Endothelial cell of umbilical vein (primary cell): ENCODE measurements at regions not wholly inside any gene's neighbourhood (a gene's known extent, or its start where the extent isn't known, plus 50 kb on each side); places are given as distances from the start of the nearest gene placed in this dataset.

Experiments
- BruUV-seq: library from RNA; stranded (reverse); fragments of 400-500 nt; replicated peaks from 2 replicates; lab custom pipeline; 2021; lab: Mats Ljungman, UMichigan
- CTCF ChIA-PET: fragments of 300-600, 350-600 bp; sonication (Branson Sonifier 250); formaldehyde crosslinking; loops from one replicate; lab custom pipeline; 2021; ENCODE audit warnings: antibody characterized with exemption, inconsistent platforms; lab: Charles Lee
- POLR2A ChIA-PET: fragments of 300-600, 350-600 bp; sonication (Branson Sonifier 250); formaldehyde crosslinking; loops from one replicate; lab custom pipeline; 2021; ENCODE audit warnings: antibody characterized with exemption, inconsistent platforms; lab: Charles Lee
- DNase-seq: peaks from one replicate; pipeline ENCODE4 v3.0.0-alpha.2; 2011; ENCODE audit warnings: low read depth, low spot score
- FAIRE-seq: peaks from 2 replicates; lab custom pipeline; 2011; peaks lifted over from hg19 to GRCh38; lab: Jason Lieb, UNC
- H2AFZ ChIP-seq: 2 replicates; pipeline ENCODE4 v1.6.0; 2012; ENCODE audit warnings: low read depth, low read length, control low read depth, inconsistent platforms
- H3K27ac ChIP-seq: 2 replicates; pipeline ENCODE4 v1.5.1; 2011; ENCODE audit warnings: low read depth, mild to moderate bottlenecking, control low read depth, low read length, moderate library complexity; ENCODE audit not compliant: insufficient read depth
- H3K27me3 ChIP-seq, 2 experiments: 2 replicates each; pipeline versions ENCODE4 v1.6.0 to v1.6.1; 2011; ENCODE audit warnings: low read length in 2 of 2, mixed read lengths in 1 of 2; ENCODE audit not compliant: control insufficient read depth in 2 of 2, insufficient read depth in 2 of 2
- H3K36me3 ChIP-seq, 2 experiments: 2 replicates in 1 of 2; 3 replicates in 1 of 2; pipeline ENCODE4 v1.5.1; 2011; ENCODE audit warnings: low read length in 2 of 2, mild to moderate bottlenecking in 1 of 2, moderate library complexity in 1 of 2; ENCODE audit not compliant: control insufficient read depth in 2 of 2, insufficient read depth in 2 of 2; ENCODE audit errors: extremely low read depth in 1 of 2
- H3K4me1 ChIP-seq: 3 replicates; pipeline ENCODE4 v1.5.1; 2011; ENCODE audit warnings: mild to moderate bottlenecking, low read length; ENCODE audit not compliant: control insufficient read depth, insufficient read depth; ENCODE audit errors: extremely low read depth
- H3K4me2 ChIP-seq: 2 replicates; pipeline ENCODE4 v1.6.1; 2011; ENCODE audit warnings: low read length, control low read depth, mixed read lengths; ENCODE audit not compliant: insufficient read depth
- H3K4me3 ChIP-seq, 3 experiments: fragments of 200-600 bp in 1 of 3; sonication (generic), shearing (Covaris generic) in 1 of 3; replicated peaks in 1 of 3; 2 replicates each; pipeline ENCODE4 v1.5.1; 2011 to 2016; ENCODE audit warnings: control low read depth in 3 of 3, low read length in 3 of 3, mild to moderate bottlenecking in 2 of 3, inconsistent platforms in 1 of 3, low read depth in 1 of 3, moderate library complexity in 1 of 3; ENCODE audit not compliant: insufficient read depth in 1 of 3
- H3K79me2 ChIP-seq: 2 replicates; pipeline ENCODE4 v1.6.0; 2012; ENCODE audit warnings: low read length, inconsistent platforms; ENCODE audit not compliant: control insufficient read depth, insufficient read depth
- H3K9ac ChIP-seq: replicated peaks from 2 replicates; pipeline ENCODE3; 2011; ENCODE audit warnings: low read length, control low read depth; ENCODE audit not compliant: insufficient read depth; ENCODE audit errors: extremely low read depth
- H3K9me1 ChIP-seq: replicated peaks from 3 replicates; pipeline ENCODE4 v1.6.0; 2011; ENCODE audit warnings: mild to moderate bottlenecking, low read length; ENCODE audit not compliant: control insufficient read depth, insufficient read depth; ENCODE audit errors: extremely low read depth
- H3K9me3 ChIP-seq: replicated peaks from 2 replicates; pipeline ENCODE4 v1.5.1; 2012; ENCODE audit warnings: low read length, inconsistent platforms; ENCODE audit not compliant: control insufficient read depth, insufficient read depth
- H4K20me1 ChIP-seq: replicated peaks from 2 replicates; pipeline ENCODE3; 2011; ENCODE audit warnings: mild to moderate bottlenecking, low read length; ENCODE audit not compliant: control insufficient read depth, insufficient read depth; ENCODE audit errors: extremely low read depth
- CTCF ChIP-seq, 2 donors: IDR thresholded peaks; 1 replicate in 1 of 2; 2 replicates in 1 of 2; pipeline ENCODE4 v1.5.1; 2011; ENCODE audit warnings: low read length in 2 of 2, mild to moderate bottlenecking in 2 of 2, moderate library complexity in 2 of 2, control low read depth in 1 of 2, inconsistent platforms in 1 of 2, low read depth in 1 of 2; ENCODE audit not compliant: insufficient read depth in 1 of 2; ENCODE audit errors: extremely low read depth in 1 of 2
- EZH2 ChIP-seq: IDR thresholded peaks from 2 replicates; pipeline ENCODE4 v1.6.1; 2012; ENCODE audit warnings: borderline replicate concordance, low read depth, mild to moderate bottlenecking, moderate library complexity, low read length, inconsistent platforms; ENCODE audit not compliant: severe bottlenecking
- FOS ChIP-seq: IDR thresholded peaks from 2 replicates; pipeline ENCODE4 v1.6.1; 2011; ENCODE audit warnings: mild to moderate bottlenecking, low read length, moderate library complexity, borderline replicate concordance; ENCODE audit not compliant: insufficient read depth
- GATA2 ChIP-seq: IDR thresholded peaks from 2 replicates; pipeline ENCODE4 v1.7.0; 2011; ENCODE audit warnings: low read depth, mild to moderate bottlenecking, moderate library complexity, mixed read lengths, low read length; ENCODE audit not compliant: insufficient read length, insufficient read depth
- JUN ChIP-seq: IDR thresholded peaks from 2 replicates; pipeline ENCODE4 v1.6.1; 2011; ENCODE audit warnings: borderline replicate concordance, low read depth; ENCODE audit not compliant: insufficient read length, insufficient read depth
- MAX ChIP-seq: IDR thresholded peaks from 2 replicates; pipeline ENCODE4 v1.6.1; 2011; ENCODE audit not compliant: insufficient read depth, insufficient read length
- MYC ChIP-seq: IDR thresholded peaks from one replicate; pipeline ENCODE4 v1.6.1; 2011; ENCODE audit warnings: mild to moderate bottlenecking, low read depth, low read length
- POLR2A ChIP-seq: IDR thresholded peaks from 2 replicates; pipeline ENCODE4 v1.6.1; 2012; ENCODE audit warnings: low read depth, mild to moderate bottlenecking, control low read depth, low read length
- POLR2AphosphoS5 ChIP-seq: IDR thresholded peaks from 2 replicates; pipeline ENCODE4 v1.6.1; 2012; ENCODE audit warnings: low read depth, mild to moderate bottlenecking, control low read depth, low read length, moderate library complexity; ENCODE audit not compliant: insufficient read depth
- dilution Hi-C: fragments of 300-500 bp; cut with MboI; formaldehyde crosslinking; loops from one replicate; pipeline ENCODE4 v1.15.0; 2019; ENCODE audit warnings: low sequenced_read_pairs; ENCODE audit not compliant: extremely low pct_ligation_motif_present
- intact Hi-C: fragments of 100-400 bp; cut with micrococcal nuclease; formaldehyde crosslinking; loops from one replicate; pipeline ENCODE4 v1.10.0; 2022

GRCh38 chr15:92565351-92566125 lies 90.0 kb downstream of the FAM174B start:
- dilution Hi-C loops (no loop called here), intact Hi-C loops (no loop called here)
- Histone ChIP-seq H4K20me1 (no peaks in the 10 kb centered on the region), H3K4me3 (no peak overlapping the region), H3K27ac (no peak overlapping the region), H3K79me2 (no peaks in the 10 kb centered on the region), H3K36me3 (no peaks in the 10 kb centered on the region), H3K27me3 (no peaks in the 10 kb centered on the region), H3K9ac (no peak overlapping the region), H3K9me1 (no peaks in the 10 kb centered on the region), H3K4me1 (peaks cover 7% of the 10 kb centered on the region), H3K9me3 (no peaks in the 10 kb centered on the region), H3K4me2 (no peak overlapping the region), H2AFZ (no peak overlapping the region)
- no TSS peak for BruUV-seq
- TF ChIP-seq EZH2 (no peak), CTCF (IDR thresholded peaks at IDR 0.05; ENCODE audit: extremely low read depth in 1 of 2, insufficient read depth in 1 of 2, low read depth in 1 of 2, low read length in 2 of 2) (no peak), FOS (no peak), JUN (no peak), GATA2 (no peak), MAX (no peak), POLR2A (no peak), POLR2AphosphoS5 (no peak), MYC (no peak)
- ChIA-PET CTCF (no interaction called here), POLR2A (no interaction called here)
- no peak for FAIRE-seq
- no peak for DNase-seq
